HG03066 (cell line): ENCODE measurements at regions not wholly inside any gene's neighbourhood (a gene's known extent, or its start where the extent isn't known, plus 50 kb on each side); places are given as distances from the start of the nearest gene placed in this dataset.

ENCODE experiments used
- ATAC-seq: cut with Tn5 transposase; IDR thresholded peaks from one replicate; pipeline ENCODE4 v1.9.1; 2021; ENCODE audit warnings: low read depth; ENCODE audit not compliant: unreplicated experiment

GRCh38 chr7:19247017-19247416 is 101.8 kb upstream of the FERD3L start:
- ATAC-seq, result no peak

GRCh38 chr7:19242246-19242645 is 97.0 kb upstream of the FERD3L start:
- no peak for ATAC-seq

GRCh38 chr7:19239951-19240350 is 94.7 kb upstream of the FERD3L start:
- ATAC-seq, result no peak

- ATAC-seq, result no peak
Measured at GRCh38 chr7:19235680-19236079, 90.5 kb upstream of the FERD3L start.

- no peak for ATAC-seq
Measured at GRCh38 chr7:19224951-19225350, 79.7 kb upstream of the FERD3L start.

GRCh38 chr7:19215412-19215811 is 70.2 kb upstream of the FERD3L start:
- ATAC-seq, result no peak

GRCh38 chr7:19213746-19214145 is 68.5 kb upstream of the FERD3L start:
- ATAC-seq, result no peak

- ATAC-seq, result no peak
Measured at GRCh38 chr7:19210893-19211413, 65.7 kb upstream of the FERD3L start.

GRCh38 chr7:19209166-19209696 is 64.0 kb upstream of the FERD3L start:
- no peak for ATAC-seq

GRCh38 chr7:19206721-19207120 is 61.5 kb upstream of the FERD3L start:
- ATAC-seq, result no peak

- no peak for ATAC-seq
Measured at GRCh38 chr7:19203686-19204085, 58.5 kb upstream of the FERD3L start.

GRCh38 chr7:19202599-19202998 is 57.4 kb upstream of the FERD3L start:
- ATAC-seq, result no peak
